ENCODE measurements at regions not wholly inside any gene's neighbourhood (a gene's known extent, or its start where the extent isn't known, plus 50 kb on each side); places are given as distances from the start of the nearest gene placed in this dataset.
"Not testable (repeated sequence)": the region's sequence is repeated elsewhere in the genome, so short reads cannot be mapped to it uniquely, and the experiment has no call there.

DNA sequence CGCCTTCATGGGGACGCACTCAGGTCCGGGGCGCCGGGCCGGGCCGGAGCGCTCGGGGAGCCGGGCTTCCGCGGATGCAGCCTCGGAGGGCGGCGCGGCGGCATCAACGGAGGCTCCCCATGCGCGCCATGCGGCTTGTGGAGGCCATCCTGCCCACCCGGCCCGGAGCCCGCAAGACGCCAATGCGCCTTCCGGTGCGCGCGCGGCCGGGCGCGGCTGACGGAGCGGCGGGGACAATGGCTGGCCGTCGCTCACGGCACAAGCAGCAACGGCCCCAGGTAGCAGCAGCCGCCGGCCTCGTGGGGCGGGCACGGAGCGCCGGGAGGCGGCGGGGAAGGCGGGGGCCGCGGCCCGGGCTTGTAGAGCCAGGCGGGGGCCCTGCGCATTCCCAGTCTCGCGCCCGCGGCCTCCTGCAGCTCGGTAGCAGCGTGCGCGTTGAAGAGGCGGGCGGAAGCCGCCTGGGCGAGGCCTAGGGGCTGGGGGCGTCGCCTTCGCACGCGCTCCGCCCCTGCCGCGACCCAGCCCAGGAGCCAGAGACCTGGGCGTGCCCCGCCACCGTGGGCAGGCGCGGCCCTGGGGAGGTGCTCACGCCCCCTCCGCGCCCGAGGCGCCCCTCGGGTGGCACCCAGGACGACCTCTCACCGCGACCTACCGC lies 168.6 kb upstream of the PRKX start:
- H3K9me2 ChIP-seq (replicated peaks; ENCODE audit: low read depth, low read length); H3K36me3 ChIP-seq (ENCODE audit: insufficient read depth, low read length); H3K4me1 ChIP-seq (ENCODE audit: insufficient read depth, low read length, poor library complexity, severe bottlenecking); H3K9me3 ChIP-seq (ENCODE audit: insufficient read depth, low read depth, low read length); H3F3A ChIP-seq (ENCODE audit: low read depth); H3K4me3 ChIP-seq (ENCODE audit: low read length, poor library complexity, severe bottlenecking); H4K20me1 ChIP-seq (ENCODE audit: insufficient read depth, low read length, poor library complexity, severe bottlenecking); H2AFZ ChIP-seq (ENCODE audit: low read length); H3K79me2 ChIP-seq (ENCODE audit: insufficient read depth, low read length); H3K4me2 ChIP-seq (ENCODE audit: low read depth, low read length, poor library complexity, severe bottlenecking); H3K9ac ChIP-seq (ENCODE audit: low read depth, low read length, poor library complexity, severe bottlenecking); H3K27me3 ChIP-seq (ENCODE audit: insufficient read depth, low read length, poor library complexity, severe bottlenecking): not testable (repeated sequence)

DNA sequence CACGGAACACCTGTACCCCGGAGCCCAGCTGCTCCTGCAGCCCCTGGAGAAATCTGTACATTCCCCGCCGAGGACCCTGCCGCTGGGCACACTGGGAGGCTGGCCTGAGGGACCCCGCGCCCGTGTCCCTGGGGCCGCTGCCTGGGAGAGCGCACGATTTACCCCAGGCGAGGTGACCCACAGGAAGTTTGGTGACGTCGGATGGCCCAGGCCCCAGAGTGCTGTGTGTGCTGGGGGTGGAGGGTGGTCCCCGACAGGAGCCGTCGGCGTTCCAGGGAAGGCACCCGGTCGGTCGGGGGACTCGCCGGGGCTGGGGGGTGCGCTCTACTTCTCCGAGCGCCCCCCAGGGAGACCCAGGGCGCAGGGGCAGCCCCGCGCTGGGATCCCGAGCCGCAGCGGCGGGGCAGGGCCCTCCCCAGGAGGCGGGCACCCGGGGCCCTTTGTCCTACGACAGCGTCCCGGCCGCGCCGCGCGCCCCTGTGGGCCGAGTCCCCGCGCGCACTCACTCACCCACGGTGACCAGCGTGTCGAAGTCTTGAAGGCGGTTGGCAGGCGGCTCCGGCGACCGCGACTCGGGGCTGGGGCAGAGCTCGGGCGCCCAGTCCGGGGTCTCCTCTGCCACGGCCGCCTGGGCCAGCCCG lies 167.9 kb upstream of the PRKX start:
- H3K27me3 ChIP-seq (ENCODE audit: insufficient read depth, low read length, poor library complexity, severe bottlenecking); H3K9me2 ChIP-seq (replicated peaks; ENCODE audit: low read depth, low read length); H3K36me3 ChIP-seq (ENCODE audit: insufficient read depth, low read length); H4K20me1 ChIP-seq (ENCODE audit: insufficient read depth, low read length, poor library complexity, severe bottlenecking); H3K4me1 ChIP-seq (ENCODE audit: insufficient read depth, low read length, poor library complexity, severe bottlenecking); H2AFZ ChIP-seq (ENCODE audit: low read length); H3F3A ChIP-seq (ENCODE audit: low read depth); H3K4me2 ChIP-seq (ENCODE audit: low read depth, low read length, poor library complexity, severe bottlenecking); H3K9ac ChIP-seq (ENCODE audit: low read depth, low read length, poor library complexity, severe bottlenecking); H3K9me3 ChIP-seq (ENCODE audit: insufficient read depth, low read depth, low read length); H3K4me3 ChIP-seq (ENCODE audit: low read length, poor library complexity, severe bottlenecking); H3K79me2 ChIP-seq (ENCODE audit: insufficient read depth, low read length): not testable (repeated sequence)

DNA sequence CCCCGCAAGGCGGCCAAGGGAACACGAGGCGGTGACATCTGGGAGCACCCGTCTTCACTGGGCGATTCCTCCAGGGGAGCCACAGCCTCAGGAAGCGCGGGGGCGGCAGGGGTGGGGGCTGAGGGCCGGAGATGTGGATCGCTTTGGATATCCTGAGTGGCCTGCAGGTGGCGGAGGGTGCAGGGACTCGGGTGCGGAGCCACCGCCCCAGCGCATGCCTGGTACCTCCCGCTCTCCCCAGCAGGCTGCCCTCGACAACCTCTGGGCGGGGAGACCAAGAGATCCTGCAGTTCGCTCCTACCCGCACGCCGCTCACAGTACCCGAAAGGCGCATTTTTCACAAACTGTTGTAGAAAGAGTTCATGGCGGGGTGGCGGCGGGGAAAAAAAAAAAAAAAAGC lies 162.9 kb upstream of the PRKX start:
- not testable (repeated sequence) for H3K79me2 ChIP-seq (ENCODE audit: insufficient read depth, low read length); H2AFZ ChIP-seq (ENCODE audit: low read length); H3K4me1 ChIP-seq (ENCODE audit: insufficient read depth, low read length, poor library complexity, severe bottlenecking); H3K4me3 ChIP-seq (ENCODE audit: low read length, poor library complexity, severe bottlenecking); H3K9me3 ChIP-seq (ENCODE audit: insufficient read depth, low read depth, low read length); H3K27me3 ChIP-seq (ENCODE audit: insufficient read depth, low read length, poor library complexity, severe bottlenecking); H3F3A ChIP-seq (ENCODE audit: low read depth); H3K9ac ChIP-seq (ENCODE audit: low read depth, low read length, poor library complexity, severe bottlenecking); H4K20me1 ChIP-seq (ENCODE audit: insufficient read depth, low read length, poor library complexity, severe bottlenecking); H3K4me2 ChIP-seq (ENCODE audit: low read depth, low read length, poor library complexity, severe bottlenecking); H3K9me2 ChIP-seq (replicated peaks; ENCODE audit: low read depth, low read length); H3K36me3 ChIP-seq (ENCODE audit: insufficient read depth, low read length)

DNA sequence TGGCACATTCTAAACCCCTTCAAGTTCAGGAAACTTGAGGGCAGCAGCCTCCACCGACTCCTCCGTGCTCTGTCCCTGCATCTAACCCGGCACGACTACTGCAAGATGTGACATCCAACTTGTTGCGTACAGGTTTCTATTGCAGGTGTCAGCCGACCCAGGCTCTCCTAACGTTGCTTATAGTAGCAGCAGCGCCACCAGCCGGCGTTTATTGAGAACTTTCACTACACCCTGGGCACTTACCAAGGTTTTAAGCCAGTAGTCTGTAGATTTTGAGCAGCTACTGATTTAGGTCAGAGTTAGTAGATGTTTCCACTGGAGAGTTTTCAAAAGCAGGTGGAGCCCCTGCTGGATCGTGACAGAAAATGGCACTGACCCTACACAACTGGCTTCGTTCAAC lies 162.2 kb upstream of the PRKX start:
- H3K36me3 ChIP-seq (ENCODE audit: insufficient read depth, low read length); H2AFZ ChIP-seq (ENCODE audit: low read length); H3K4me2 ChIP-seq (ENCODE audit: low read depth, low read length, poor library complexity, severe bottlenecking); H3K27me3 ChIP-seq (ENCODE audit: insufficient read depth, low read length, poor library complexity, severe bottlenecking); H3F3A ChIP-seq (ENCODE audit: low read depth); H3K9ac ChIP-seq (ENCODE audit: low read depth, low read length, poor library complexity, severe bottlenecking); H3K4me3 ChIP-seq (ENCODE audit: low read length, poor library complexity, severe bottlenecking); H3K79me2 ChIP-seq (ENCODE audit: insufficient read depth, low read length); H3K9me3 ChIP-seq (ENCODE audit: insufficient read depth, low read depth, low read length); H3K4me1 ChIP-seq (ENCODE audit: insufficient read depth, low read length, poor library complexity, severe bottlenecking); H3K9me2 ChIP-seq (replicated peaks; ENCODE audit: low read depth, low read length); H4K20me1 ChIP-seq (ENCODE audit: insufficient read depth, low read length, poor library complexity, severe bottlenecking): not testable (repeated sequence)

DNA sequence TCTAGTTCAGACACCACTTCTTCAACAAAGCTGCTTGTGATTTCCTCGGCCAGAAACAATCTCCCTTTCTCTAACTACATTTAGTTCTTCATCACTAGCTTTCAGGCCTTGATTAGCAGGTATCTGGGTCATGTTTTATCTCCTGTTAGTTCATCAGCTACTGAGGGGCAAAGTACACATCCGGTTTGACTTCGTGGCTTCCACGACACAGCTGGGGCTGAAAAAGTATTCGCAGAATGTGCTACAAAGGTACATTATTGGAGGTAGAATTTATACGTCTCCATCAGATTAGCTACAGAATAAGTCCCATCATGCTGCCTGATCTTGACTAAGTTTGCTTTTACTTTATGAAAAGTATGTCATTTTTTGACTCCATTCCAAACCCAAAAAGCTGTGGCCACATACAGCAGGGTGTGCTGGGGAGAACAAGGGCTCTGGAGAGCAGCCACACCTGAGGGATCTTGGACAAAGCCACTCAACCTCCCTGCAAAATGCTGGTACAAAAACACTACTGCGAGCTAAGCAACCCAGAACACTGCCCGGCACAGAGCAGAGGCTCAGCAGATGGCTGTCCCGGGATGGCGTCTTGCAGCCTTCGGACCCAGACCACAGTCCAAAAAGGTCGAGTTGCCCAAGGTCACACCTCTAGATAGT lies 158.9 kb upstream of the PRKX start:
- H2AFZ ChIP-seq (ENCODE audit: low read length); H3K4me1 ChIP-seq (ENCODE audit: insufficient read depth, low read length, poor library complexity, severe bottlenecking); H3F3A ChIP-seq (ENCODE audit: low read depth); H4K20me1 ChIP-seq (ENCODE audit: insufficient read depth, low read length, poor library complexity, severe bottlenecking); H3K4me3 ChIP-seq (ENCODE audit: low read length, poor library complexity, severe bottlenecking); H3K9me2 ChIP-seq (replicated peaks; ENCODE audit: low read depth, low read length); H3K79me2 ChIP-seq (ENCODE audit: insufficient read depth, low read length); H3K9me3 ChIP-seq (ENCODE audit: insufficient read depth, low read depth, low read length); H3K36me3 ChIP-seq (ENCODE audit: insufficient read depth, low read length); H3K9ac ChIP-seq (ENCODE audit: low read depth, low read length, poor library complexity, severe bottlenecking); H3K4me2 ChIP-seq (ENCODE audit: low read depth, low read length, poor library complexity, severe bottlenecking); H3K27me3 ChIP-seq (ENCODE audit: insufficient read depth, low read length, poor library complexity, severe bottlenecking): not testable (repeated sequence)

DNA sequence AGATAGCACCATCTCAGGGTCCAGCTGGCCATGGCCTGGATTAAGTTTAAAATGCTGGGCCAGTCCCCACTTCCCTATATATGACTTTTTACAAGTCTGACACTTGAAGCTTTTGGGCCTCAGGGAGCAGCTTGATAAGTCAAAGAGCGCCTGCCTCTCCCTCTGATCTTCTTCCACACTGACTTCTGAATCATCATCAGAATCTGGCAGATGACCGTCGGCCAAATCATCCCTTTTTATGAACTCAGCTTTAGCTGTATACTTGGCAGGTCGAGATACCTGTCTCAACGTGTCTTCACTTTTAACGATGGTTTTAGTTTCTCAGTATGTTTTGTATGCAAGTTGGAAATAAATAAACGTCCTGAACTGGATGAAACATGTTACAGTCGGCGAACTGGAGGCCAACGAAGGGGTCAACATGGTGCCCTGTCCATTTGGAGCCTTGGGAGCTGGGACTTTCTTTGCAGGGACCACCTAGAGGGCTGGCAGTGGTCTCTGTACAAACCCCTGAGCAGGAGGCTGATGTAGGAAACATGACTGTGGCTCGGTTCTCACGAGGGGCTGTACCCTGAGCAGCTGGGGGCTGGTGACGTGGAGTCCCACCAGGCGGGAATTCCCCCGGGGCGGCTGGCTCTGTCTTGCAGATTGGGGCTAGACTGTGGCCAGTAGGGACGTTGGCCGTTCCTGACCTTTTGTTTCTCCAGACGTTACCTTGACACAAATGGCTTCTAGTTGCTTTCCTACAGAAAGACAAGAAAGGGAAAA lies 153.8 kb upstream of the PRKX start:
- not testable (repeated sequence) for H3K4me2 ChIP-seq (ENCODE audit: low read depth, low read length, poor library complexity, severe bottlenecking); H3K9me3 ChIP-seq (ENCODE audit: insufficient read depth, low read depth, low read length); H3K4me3 ChIP-seq (ENCODE audit: low read length, poor library complexity, severe bottlenecking); H2AFZ ChIP-seq (ENCODE audit: low read length); H3K36me3 ChIP-seq (ENCODE audit: insufficient read depth, low read length); H3K9me2 ChIP-seq (replicated peaks; ENCODE audit: low read depth, low read length); H3F3A ChIP-seq (ENCODE audit: low read depth); H3K79me2 ChIP-seq (ENCODE audit: insufficient read depth, low read length); H3K27me3 ChIP-seq (ENCODE audit: insufficient read depth, low read length, poor library complexity, severe bottlenecking); H3K9ac ChIP-seq (ENCODE audit: low read depth, low read length, poor library complexity, severe bottlenecking); H3K4me1 ChIP-seq (ENCODE audit: insufficient read depth, low read length, poor library complexity, severe bottlenecking); H4K20me1 ChIP-seq (ENCODE audit: insufficient read depth, low read length, poor library complexity, severe bottlenecking)

DNA sequence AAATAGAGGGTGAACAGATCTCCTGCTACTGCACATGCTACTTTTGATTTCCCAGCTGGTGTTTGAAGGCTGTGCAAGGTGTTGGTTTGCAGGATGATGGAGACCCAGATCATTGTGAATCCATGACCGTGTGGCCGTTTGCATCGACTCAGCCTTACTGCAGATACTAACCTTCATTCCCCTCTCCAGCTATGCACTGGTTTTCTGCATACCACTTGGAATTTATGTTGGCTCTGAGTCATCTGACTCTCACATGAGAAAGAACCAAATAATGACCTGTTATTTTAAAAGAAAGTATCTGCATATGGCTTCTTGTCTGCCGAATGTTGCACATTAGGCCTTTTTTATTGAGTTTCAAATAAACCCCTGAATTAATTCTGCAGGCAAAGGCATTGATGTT lies 144.9 kb upstream of the PRKX start:
- H3K4me1 ChIP-seq (ENCODE audit: insufficient read depth, low read length, poor library complexity, severe bottlenecking); H4K20me1 ChIP-seq (ENCODE audit: insufficient read depth, low read length, poor library complexity, severe bottlenecking); H3F3A ChIP-seq (ENCODE audit: low read depth); H3K4me3 ChIP-seq (ENCODE audit: low read length, poor library complexity, severe bottlenecking); H3K36me3 ChIP-seq (ENCODE audit: insufficient read depth, low read length); H3K9ac ChIP-seq (ENCODE audit: low read depth, low read length, poor library complexity, severe bottlenecking); H3K9me3 ChIP-seq (ENCODE audit: insufficient read depth, low read depth, low read length); H3K79me2 ChIP-seq (ENCODE audit: insufficient read depth, low read length); H2AFZ ChIP-seq (ENCODE audit: low read length); H3K4me2 ChIP-seq (ENCODE audit: low read depth, low read length, poor library complexity, severe bottlenecking); H3K27me3 ChIP-seq (ENCODE audit: insufficient read depth, low read length, poor library complexity, severe bottlenecking); H3K9me2 ChIP-seq (replicated peaks; ENCODE audit: low read depth, low read length): not testable (repeated sequence)

All from Loucy (cell line).